Endothelial cell of umbilical vein (primary cell): ENCODE measurements at regions not wholly inside any gene's neighbourhood (a gene's known extent, or its start where the extent isn't known, plus 50 kb on each side); places are given as distances from the start of the nearest gene placed in this dataset.

Experiments used
- BruUV-seq: library from RNA; stranded (reverse); fragments of 400-500 nt; replicated peaks from 2 replicates; lab custom pipeline; 2021; lab: Mats Ljungman, UMichigan
- CTCF ChIA-PET: fragments of 300-600, 350-600 bp; sonication (Branson Sonifier 250); formaldehyde crosslinking; loops from one replicate; lab custom pipeline; 2021; ENCODE audit warnings: antibody characterized with exemption, inconsistent platforms; lab: Charles Lee
- POLR2A ChIA-PET: fragments of 300-600, 350-600 bp; sonication (Branson Sonifier 250); formaldehyde crosslinking; loops from one replicate; lab custom pipeline; 2021; ENCODE audit warnings: antibody characterized with exemption, inconsistent platforms; lab: Charles Lee
- DNase-seq: peaks from one replicate; pipeline ENCODE4 v3.0.0-alpha.2; 2011; ENCODE audit warnings: low read depth, low spot score
- FAIRE-seq: peaks from 2 replicates; lab custom pipeline; 2011; peaks lifted over from hg19 to GRCh38; lab: Jason Lieb, UNC
- H2AFZ ChIP-seq: 2 replicates; pipeline ENCODE4 v1.6.0; 2012; ENCODE audit warnings: low read depth, low read length, control low read depth, inconsistent platforms
- H3K27ac ChIP-seq: 2 replicates; pipeline ENCODE4 v1.5.1; 2011; ENCODE audit warnings: low read depth, mild to moderate bottlenecking, control low read depth, low read length, moderate library complexity; ENCODE audit not compliant: insufficient read depth
- H3K27me3 ChIP-seq, 2 experiments: 2 replicates each; pipeline versions ENCODE4 v1.6.0 to v1.6.1; 2011; ENCODE audit warnings: low read length in 2 of 2, mixed read lengths in 1 of 2; ENCODE audit not compliant: control insufficient read depth in 2 of 2, insufficient read depth in 2 of 2
- H3K36me3 ChIP-seq, 2 experiments: 2 replicates in 1 of 2; 3 replicates in 1 of 2; pipeline ENCODE4 v1.5.1; 2011; ENCODE audit warnings: low read length in 2 of 2, mild to moderate bottlenecking in 1 of 2, moderate library complexity in 1 of 2; ENCODE audit not compliant: control insufficient read depth in 2 of 2, insufficient read depth in 2 of 2; ENCODE audit errors: extremely low read depth in 1 of 2
- H3K4me1 ChIP-seq: 3 replicates; pipeline ENCODE4 v1.5.1; 2011; ENCODE audit warnings: mild to moderate bottlenecking, low read length; ENCODE audit not compliant: control insufficient read depth, insufficient read depth; ENCODE audit errors: extremely low read depth
- H3K4me2 ChIP-seq: 2 replicates; pipeline ENCODE4 v1.6.1; 2011; ENCODE audit warnings: low read length, control low read depth, mixed read lengths; ENCODE audit not compliant: insufficient read depth
- H3K4me3 ChIP-seq, 3 experiments: fragments of 200-600 bp in 1 of 3; sonication (generic), shearing (Covaris generic) in 1 of 3; replicated peaks in 1 of 3; 2 replicates each; pipeline ENCODE4 v1.5.1; 2011 to 2016; ENCODE audit warnings: control low read depth in 3 of 3, low read length in 3 of 3, mild to moderate bottlenecking in 2 of 3, inconsistent platforms in 1 of 3, low read depth in 1 of 3, moderate library complexity in 1 of 3; ENCODE audit not compliant: insufficient read depth in 1 of 3
- H3K79me2 ChIP-seq: 2 replicates; pipeline ENCODE4 v1.6.0; 2012; ENCODE audit warnings: low read length, inconsistent platforms; ENCODE audit not compliant: control insufficient read depth, insufficient read depth
- H3K9ac ChIP-seq: replicated peaks from 2 replicates; pipeline ENCODE3; 2011; ENCODE audit warnings: low read length, control low read depth; ENCODE audit not compliant: insufficient read depth; ENCODE audit errors: extremely low read depth
- H3K9me1 ChIP-seq: replicated peaks from 3 replicates; pipeline ENCODE4 v1.6.0; 2011; ENCODE audit warnings: mild to moderate bottlenecking, low read length; ENCODE audit not compliant: control insufficient read depth, insufficient read depth; ENCODE audit errors: extremely low read depth
- H3K9me3 ChIP-seq: replicated peaks from 2 replicates; pipeline ENCODE4 v1.5.1; 2012; ENCODE audit warnings: low read length, inconsistent platforms; ENCODE audit not compliant: control insufficient read depth, insufficient read depth
- H4K20me1 ChIP-seq: replicated peaks from 2 replicates; pipeline ENCODE3; 2011; ENCODE audit warnings: mild to moderate bottlenecking, low read length; ENCODE audit not compliant: control insufficient read depth, insufficient read depth; ENCODE audit errors: extremely low read depth
- CTCF ChIP-seq, 2 donors: IDR thresholded peaks; 1 replicate in 1 of 2; 2 replicates in 1 of 2; pipeline ENCODE4 v1.5.1; 2011; ENCODE audit warnings: low read length in 2 of 2, mild to moderate bottlenecking in 2 of 2, moderate library complexity in 2 of 2, control low read depth in 1 of 2, inconsistent platforms in 1 of 2, low read depth in 1 of 2; ENCODE audit not compliant: insufficient read depth in 1 of 2; ENCODE audit errors: extremely low read depth in 1 of 2
- EZH2 ChIP-seq: IDR thresholded peaks from 2 replicates; pipeline ENCODE4 v1.6.1; 2012; ENCODE audit warnings: borderline replicate concordance, low read depth, mild to moderate bottlenecking, moderate library complexity, low read length, inconsistent platforms; ENCODE audit not compliant: severe bottlenecking
- FOS ChIP-seq: IDR thresholded peaks from 2 replicates; pipeline ENCODE4 v1.6.1; 2011; ENCODE audit warnings: mild to moderate bottlenecking, low read length, moderate library complexity, borderline replicate concordance; ENCODE audit not compliant: insufficient read depth
- JUN ChIP-seq: IDR thresholded peaks from 2 replicates; pipeline ENCODE4 v1.6.1; 2011; ENCODE audit warnings: borderline replicate concordance, low read depth; ENCODE audit not compliant: insufficient read length, insufficient read depth
- MAX ChIP-seq: IDR thresholded peaks from 2 replicates; pipeline ENCODE4 v1.6.1; 2011; ENCODE audit not compliant: insufficient read depth, insufficient read length
- POLR2A ChIP-seq: IDR thresholded peaks from 2 replicates; pipeline ENCODE4 v1.6.1; 2012; ENCODE audit warnings: low read depth, mild to moderate bottlenecking, control low read depth, low read length
- POLR2AphosphoS5 ChIP-seq: IDR thresholded peaks from 2 replicates; pipeline ENCODE4 v1.6.1; 2012; ENCODE audit warnings: low read depth, mild to moderate bottlenecking, control low read depth, low read length, moderate library complexity; ENCODE audit not compliant: insufficient read depth
- dilution Hi-C: fragments of 300-500 bp; cut with MboI; formaldehyde crosslinking; loops from one replicate; pipeline ENCODE4 v1.15.0; 2019; ENCODE audit warnings: low sequenced_read_pairs; ENCODE audit not compliant: extremely low pct_ligation_motif_present
- intact Hi-C: fragments of 100-400 bp; cut with micrococcal nuclease; formaldehyde crosslinking; loops from one replicate; pipeline ENCODE4 v1.10.0; 2022

- no peak for DNase-seq
- ChIA-PET CTCF (no interaction called here), POLR2A (no interaction called here)
- dilution Hi-C loops: no loop called here
- FAIRE-seq: no peak
- no peak overlapping the region for H3K4me3 ChIP-seq
- no TSS peak for BruUV-seq
- no peaks in the 10 kb centered on the region for H3K4me1 ChIP-seq
- TF ChIP-seq JUN (no peak), POLR2AphosphoS5 (no peak), CTCF (IDR thresholded peaks at IDR 0.05; ENCODE audit: extremely low read depth in 1 of 2, insufficient read depth in 1 of 2, low read depth in 1 of 2, low read length in 2 of 2) (no peak), MAX (no peak), POLR2A (no peak), FOS (no peak), EZH2 (no peak)
- no peak overlapping the region for H3K27ac ChIP-seq
- no peaks in the 10 kb centered on the region for H3K27me3 ChIP-seq
- H3K9ac ChIP-seq: no peak overlapping the region
- H4K20me1 ChIP-seq: no peaks in the 10 kb centered on the region
- no peaks in the 10 kb centered on the region for H3K36me3 ChIP-seq
- intact Hi-C loops: no loop called here
- no peak overlapping the region for H2AFZ ChIP-seq
- no peaks in the 10 kb centered on the region for H3K9me3 ChIP-seq
- no peaks in the 10 kb centered on the region for H3K9me1 ChIP-seq
- H3K79me2 ChIP-seq: no peaks in the 10 kb centered on the region
- no peak overlapping the region for H3K4me2 ChIP-seq
Measured at GRCh38 chr6:106823732-106824351, 150.7 kb downstream of the CD24 start.
